ENCODE measurements at regions not wholly inside any gene's neighbourhood (a gene's known extent, or its start where the extent isn't known, plus 50 kb on each side); places are given as distances from the start of the nearest gene placed in this dataset.
"Not testable (repeated sequence)": the region's sequence is repeated elsewhere in the genome, so short reads cannot be mapped to it uniquely, and the experiment has no call there.

- Histone ChIP-seq H3K9me3 (no peaks in the 10 kb centered on the region), H3K4me3 (no peak overlapping the region), H3K36me3 (no peaks in the 10 kb centered on the region), H3K27me3 (peaks cover 22% of the 10 kb centered on the region), H3K4me1 (peaks cover 11% of the 10 kb centered on the region), H3K27ac (no peak overlapping the region)
- no peak for DNase-seq
- intact Hi-C loops (cut with DNase I), result no loop called here
- no peak for TF ChIP-seq CTCF (IDR thresholded peaks at IDR 0.05)
- no peak for ATAC-seq
These were observed 68.6 kb downstream of the TNFAIP2 start for GRCh38 chr14:103191844-103192243.

GRCh38 chr14:103192246-103192840, 69.1 kb downstream of the TNFAIP2 start:
- H3K27ac ChIP-seq, result no peak overlapping the region
- ATAC-seq, result no peak

GRCh38 chr14:103192861-103193260, 69.6 kb downstream of the TNFAIP2 start:
- Histone ChIP-seq H3K27me3 (peaks cover 18% of the 10 kb centered on the region), H3K4me1 (peaks cover 11% of the 10 kb centered on the region)
- DNase-seq; H3K9me3 ChIP-seq; H3K27ac ChIP-seq; ATAC-seq; H3K36me3 ChIP-seq; intact Hi-C loops (cut with DNase I); H3K4me3 ChIP-seq: not testable (repeated sequence)

More at GRCh38 chr14:103192246-103192840, 69.1 kb downstream of the TNFAIP2 start:
- no peaks in the 10 kb centered on the region for H3K36me3 ChIP-seq
- no peaks in the 10 kb centered on the region for H3K9me3 ChIP-seq
- H3K4me3 ChIP-seq, result no peak overlapping the region
- TF ChIP-seq CTCF (IDR thresholded peaks at IDR 0.05), result no peak
- DNase-seq, result no peak
- H3K4me1 ChIP-seq, result peaks cover 11% of the 10 kb centered on the region
- H3K27me3 ChIP-seq, result peaks cover 22% of the 10 kb centered on the region
- intact Hi-C loops (cut with DNase I), result no loop called here

GRCh38 chr14:103193491-103193890, 70.2 kb downstream of the TNFAIP2 start:
- H3K9me3 ChIP-seq; intact Hi-C loops (cut with DNase I); DNase-seq; H3K27ac ChIP-seq; ATAC-seq; H3K4me3 ChIP-seq; H3K36me3 ChIP-seq; H3K4me1 ChIP-seq: not testable (repeated sequence)
- H3K27me3 ChIP-seq, result peaks cover 12% of the 10 kb centered on the region

- peaks cover 3% of the 10 kb centered on the region for H3K4me1 ChIP-seq
- TF ChIP-seq CTCF (IDR thresholded peaks at IDR 0.05), result no peak
- ATAC-seq (peak; percentile 39), DNase-seq (no peak)
- peaks cover 2% of the 10 kb centered on the region for H3K27me3 ChIP-seq
- no peak overlapping the region for H3K27ac ChIP-seq
- H3K4me3 ChIP-seq, result no peak overlapping the region
- no peaks in the 10 kb centered on the region for H3K36me3 ChIP-seq
- intact Hi-C loops (cut with DNase I), result no loop called here
- no peaks in the 10 kb centered on the region for H3K9me3 ChIP-seq
These were observed 71.2 kb downstream of the TNFAIP2 start for GRCh38 chr14:103194256-103195045.

- Histone ChIP-seq H3K4me3 (no peak overlapping the region), H3K36me3 (no peaks in the 10 kb centered on the region), H3K9me3 (no peaks in the 10 kb centered on the region), H3K4me1 (peaks cover 6% of the 10 kb centered on the region), H3K27me3 (no peaks in the 10 kb centered on the region), H3K27ac (no peak overlapping the region)
- intact Hi-C loops (cut with DNase I), result no loop called here
- no peak for DNase-seq
- TF ChIP-seq CTCF (IDR thresholded peaks at IDR 0.05), result no peak
- ATAC-seq, result no peak
These were observed 72.8 kb downstream of the TNFAIP2 start for GRCh38 chr14:103195828-103196615.

Measured in upper lobe of right lung (tissue), 1 donor.